Parathyroid adenoma (tissue), 2 donors: ENCODE measurements at regions not wholly inside any gene's neighbourhood (a gene's known extent, or its start where the extent isn't known, plus 50 kb on each side); places are given as distances from the start of the nearest gene placed in this dataset.

Source experiments
- H2AFZ ChIP-seq: fragments of 300-600 bp; sonication (generic); one replicate; pipeline ENCODE4 v1.7.0; 2017; ENCODE audit warnings: antibody characterized with exemption, mild to moderate bottlenecking
- H3K27ac ChIP-seq: fragments of 300-600 bp; sonication (generic); one replicate; pipeline ENCODE4 v1.7.0; 2017
- H3K27me3 ChIP-seq: fragments of 300-600 bp; sonication (generic); one replicate; pipeline ENCODE4 v1.7.0; 2017; ENCODE audit warnings: low read length; ENCODE audit not compliant: control insufficient read depth, insufficient read depth
- H3K36me3 ChIP-seq: fragments of 300-600 bp; sonication (generic); one replicate; pipeline ENCODE4 v1.7.0; 2017; ENCODE audit warnings: low read length; ENCODE audit not compliant: control insufficient read depth, insufficient read depth
- H3K4me1 ChIP-seq: fragments of 300-600 bp; sonication (generic); one replicate; pipeline ENCODE4 v1.7.0; 2017; ENCODE audit warnings: control low read depth
- H3K4me2 ChIP-seq: fragments of 300-600 bp; sonication (generic); one replicate; pipeline ENCODE4 v1.7.0; 2017; ENCODE audit warnings: low read length
- H3K4me3 ChIP-seq: fragments of 300-600 bp; sonication (generic); one replicate; pipeline ENCODE4 v1.7.0; 2017; ENCODE audit warnings: low read depth, low read length
- H3K79me2 ChIP-seq: fragments of 300-600 bp; sonication (generic); one replicate; pipeline ENCODE4 v1.7.0; 2017; ENCODE audit warnings: control low read depth
- H3K9ac ChIP-seq: fragments of 300-600 bp; sonication (generic); one replicate; pipeline ENCODE4 v1.7.0; 2017; ENCODE audit warnings: mild to moderate bottlenecking
- H3K9me3 ChIP-seq: fragments of 300-600 bp; sonication (generic); one replicate; pipeline ENCODE4 v1.7.0; 2017; ENCODE audit warnings: low read length; ENCODE audit not compliant: control insufficient read depth
- TF ChIP-seq, protein P1 (sequence below): fragments of 300-600 bp; sonication (generic); IDR thresholded peaks from one replicate; pipeline ENCODE4 v1.7.0; 2017; ENCODE audit warnings: antibody characterized with exemption, mild to moderate bottlenecking
- donor health status: primary hyperparathyroidism.

- Histone ChIP-seq H3K4me1 (no peaks in the 10 kb centered on the region), H3K27me3 (no peaks in the 10 kb centered on the region), H3K4me3 (no peak overlapping the region), H3K9ac (no peak overlapping the region), H3K79me2 (no peaks in the 10 kb centered on the region), H3K9me3 (no peaks in the 10 kb centered on the region), H2AFZ (no peak overlapping the region), H3K27ac (no peak overlapping the region), H3K36me3 (no peaks in the 10 kb centered on the region), H3K4me2 (no peak overlapping the region)
- TF ChIP-seq, protein P1, sequence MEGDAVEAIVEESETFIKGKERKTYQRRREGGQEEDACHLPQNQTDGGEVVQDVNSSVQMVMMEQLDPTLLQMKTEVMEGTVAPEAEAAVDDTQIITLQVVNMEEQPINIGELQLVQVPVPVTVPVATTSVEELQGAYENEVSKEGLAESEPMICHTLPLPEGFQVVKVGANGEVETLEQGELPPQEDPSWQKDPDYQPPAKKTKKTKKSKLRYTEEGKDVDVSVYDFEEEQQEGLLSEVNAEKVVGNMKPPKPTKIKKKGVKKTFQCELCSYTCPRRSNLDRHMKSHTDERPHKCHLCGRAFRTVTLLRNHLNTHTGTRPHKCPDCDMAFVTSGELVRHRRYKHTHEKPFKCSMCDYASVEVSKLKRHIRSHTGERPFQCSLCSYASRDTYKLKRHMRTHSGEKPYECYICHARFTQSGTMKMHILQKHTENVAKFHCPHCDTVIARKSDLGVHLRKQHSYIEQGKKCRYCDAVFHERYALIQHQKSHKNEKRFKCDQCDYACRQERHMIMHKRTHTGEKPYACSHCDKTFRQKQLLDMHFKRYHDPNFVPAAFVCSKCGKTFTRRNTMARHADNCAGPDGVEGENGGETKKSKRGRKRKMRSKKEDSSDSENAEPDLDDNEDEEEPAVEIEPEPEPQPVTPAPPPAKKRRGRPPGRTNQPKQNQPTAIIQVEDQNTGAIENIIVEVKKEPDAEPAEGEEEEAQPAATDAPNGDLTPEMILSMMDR = no peak
Observed at GRCh38 chr18:29879763-29880162, 1162.8 kb downstream of the DSC3 start.

- Histone ChIP-seq H3K27me3 (no peaks in the 10 kb centered on the region), H2AFZ (no peak overlapping the region), H3K9ac (no peak overlapping the region), H3K4me2 (no peak overlapping the region), H3K79me2 (no peaks in the 10 kb centered on the region), H3K4me3 (no peak overlapping the region), H3K4me1 (no peaks in the 10 kb centered on the region), H3K36me3 (no peaks in the 10 kb centered on the region), H3K27ac (no peak overlapping the region), H3K9me3 (no peaks in the 10 kb centered on the region)
- TF ChIP-seq, protein P1 = no peak
Observed at GRCh38 chr18:29874519-29875098, 1167.9 kb downstream of the DSC3 start.

- Histone ChIP-seq H3K4me1 (no peaks in the 10 kb centered on the region), H3K9ac (no peak overlapping the region), H2AFZ (no peak overlapping the region), H3K27me3 (no peaks in the 10 kb centered on the region), H3K9me3 (no peaks in the 10 kb centered on the region), H3K27ac (no peak overlapping the region), H3K4me2 (no peak overlapping the region), H3K79me2 (no peaks in the 10 kb centered on the region), H3K36me3 (no peaks in the 10 kb centered on the region), H3K4me3 (no peak overlapping the region)
- TF ChIP-seq, protein P1 = no peak
Observed at GRCh38 chr18:29873211-29873610, 1169.3 kb downstream of the DSC3 start.

DNA sequence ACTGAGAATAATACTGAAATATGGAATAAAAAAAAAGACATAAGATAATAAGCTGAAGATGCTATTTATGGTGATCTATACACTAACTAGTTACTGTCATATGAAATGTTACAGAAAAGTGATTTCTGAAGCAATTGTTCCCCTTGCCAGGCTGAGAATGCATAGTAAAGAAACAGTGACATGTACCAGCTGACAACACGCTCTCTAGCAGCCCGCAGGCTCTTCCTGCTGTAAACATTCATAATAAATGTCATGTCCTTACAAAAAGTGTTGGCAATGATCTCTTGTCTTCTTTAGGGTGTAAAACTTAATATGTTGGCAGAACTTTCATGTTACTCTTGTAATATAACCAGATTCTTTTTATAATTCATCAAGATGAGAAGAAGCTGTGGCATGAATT, 1171.3 kb downstream of the DSC3 start:
- Histone ChIP-seq H3K36me3 (no peaks in the 10 kb centered on the region), H3K79me2 (no peaks in the 10 kb centered on the region), H3K9ac (no peak overlapping the region), H3K4me1 (no peaks in the 10 kb centered on the region), H3K27me3 (no peaks in the 10 kb centered on the region), H3K27ac (no peak overlapping the region), H3K9me3 (no peaks in the 10 kb centered on the region), H3K4me3 (no peak overlapping the region), H3K4me2 (no peak overlapping the region), H2AFZ (no peak overlapping the region)
- TF ChIP-seq, protein P1 = no peak

DNA sequence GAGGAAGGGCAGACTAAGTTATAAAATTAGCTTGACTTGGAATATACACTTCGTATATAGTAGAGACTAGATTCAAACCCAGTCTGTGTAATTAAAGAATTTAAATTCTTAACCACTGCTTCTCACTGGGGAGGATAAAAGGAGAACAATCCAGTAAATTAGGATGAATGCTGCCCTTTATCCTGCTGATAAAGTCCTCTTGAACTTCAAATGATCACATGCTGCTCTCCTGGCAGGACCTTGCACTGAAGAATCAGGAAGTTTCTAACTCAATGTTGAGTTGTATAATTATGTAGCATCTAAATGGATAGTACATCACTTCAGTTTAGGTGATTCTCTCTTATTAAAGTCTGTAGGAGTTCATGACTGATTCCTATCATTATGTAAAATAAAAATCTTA, 1179.7 kb downstream of the DSC3 start:
- no peak overlapping the region for H3K4me3 ChIP-seq
- no peak overlapping the region for H3K9ac ChIP-seq
- H3K36me3 ChIP-seq = no peaks in the 10 kb centered on the region
- TF ChIP-seq, protein P1 = no peak
- no peak overlapping the region for H2AFZ ChIP-seq
- H3K4me2 ChIP-seq = no peak overlapping the region
- H3K27me3 ChIP-seq = no peaks in the 10 kb centered on the region
- H3K4me1 ChIP-seq = no peaks in the 10 kb centered on the region
- H3K9me3 ChIP-seq = no peaks in the 10 kb centered on the region
- H3K79me2 ChIP-seq = no peaks in the 10 kb centered on the region
- H3K27ac ChIP-seq = no peak overlapping the region
